ENCODE measurements at regions not wholly inside any gene's neighbourhood (a gene's known extent, or its start where the extent isn't known, plus 50 kb on each side); places are given as distances from the start of the nearest gene placed in this dataset.

DNA sequence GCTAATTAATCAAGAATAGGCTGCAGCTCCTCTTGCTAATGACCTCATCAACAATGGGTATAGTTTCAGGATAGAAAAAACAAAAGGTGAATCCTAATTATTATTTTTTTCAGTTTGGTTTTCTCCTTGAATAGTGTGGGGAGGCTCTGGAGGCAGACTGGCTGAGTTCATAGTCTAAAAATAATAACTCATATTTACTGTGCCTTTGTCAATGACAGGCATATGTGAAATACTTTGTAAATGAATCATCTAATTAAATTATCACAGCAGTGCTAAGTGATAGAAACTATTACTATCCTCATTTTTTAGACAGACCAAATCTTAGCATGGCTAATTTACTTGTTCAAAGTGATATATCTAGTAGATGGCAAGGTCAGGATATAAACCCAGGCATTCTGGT is 1261.0 kb upstream of the SLC10A2 start:
- DNase-seq (ENCODE audit: low read depth in 3 of 3): no peak

DNA sequence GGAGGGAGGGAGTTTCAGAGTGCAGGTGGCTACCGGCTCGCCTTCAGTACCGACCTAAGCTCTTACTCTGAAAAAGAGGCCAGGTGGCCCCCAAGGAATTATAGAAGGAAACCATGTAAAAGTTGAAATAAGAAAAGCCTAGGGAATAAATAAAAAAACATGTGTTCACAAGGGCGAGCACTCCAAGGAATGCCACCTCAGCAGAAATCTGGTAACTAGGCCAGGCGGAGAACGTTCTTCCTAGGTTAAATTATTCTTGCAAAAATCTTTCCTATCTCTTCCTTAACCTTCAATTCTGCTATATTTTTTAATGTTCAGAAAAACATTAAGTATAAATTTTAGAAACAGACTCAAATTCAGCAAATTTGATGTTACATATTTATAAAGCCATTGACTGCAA is 1260.3 kb upstream of the SLC10A2 start:
- no peak for DNase-seq (ENCODE audit: low read depth in 3 of 3)

DNA sequence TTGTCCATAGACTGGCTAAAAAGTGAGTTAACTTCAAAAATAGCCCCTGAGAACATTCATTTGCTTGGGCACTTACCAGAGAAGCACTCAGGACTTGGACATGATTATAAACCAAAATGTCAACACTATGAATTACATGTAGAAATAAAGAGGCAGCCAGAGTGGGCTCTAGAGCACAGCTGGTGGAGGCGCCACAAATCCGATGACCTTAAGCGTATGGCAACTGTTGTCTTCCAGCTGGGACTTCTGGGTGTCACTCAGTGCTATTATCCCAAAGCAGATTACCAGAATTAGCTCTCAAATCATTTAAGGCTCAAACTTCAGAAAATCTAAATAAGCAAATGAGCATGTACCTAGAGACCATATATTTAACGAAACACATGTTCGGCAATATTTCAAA is 1255.5 kb upstream of the SLC10A2 start:
- DNase-seq (ENCODE audit: low read depth in 3 of 3): no peak

DNA sequence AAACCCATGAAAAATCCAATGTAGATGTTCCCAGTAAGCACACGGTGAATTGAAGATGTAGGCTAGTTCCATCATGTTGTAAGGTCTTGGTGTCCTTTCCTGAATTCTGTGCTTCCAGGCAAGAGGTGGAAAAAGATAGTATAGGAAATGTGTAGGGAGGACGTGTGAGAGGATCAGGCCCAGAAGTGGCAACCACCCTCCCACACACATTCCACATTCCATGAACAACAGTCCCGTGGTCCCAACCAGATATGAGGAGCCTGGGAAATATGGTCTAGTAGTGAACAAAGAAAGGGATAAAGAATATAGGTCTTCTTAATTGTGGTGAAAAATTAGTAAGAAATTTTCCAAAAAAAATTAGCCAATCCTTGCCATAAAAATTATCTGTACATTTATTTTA is 1254.2 kb upstream of the SLC10A2 start:
- no peak for DNase-seq (ENCODE audit: low read depth in 3 of 3)

DNA sequence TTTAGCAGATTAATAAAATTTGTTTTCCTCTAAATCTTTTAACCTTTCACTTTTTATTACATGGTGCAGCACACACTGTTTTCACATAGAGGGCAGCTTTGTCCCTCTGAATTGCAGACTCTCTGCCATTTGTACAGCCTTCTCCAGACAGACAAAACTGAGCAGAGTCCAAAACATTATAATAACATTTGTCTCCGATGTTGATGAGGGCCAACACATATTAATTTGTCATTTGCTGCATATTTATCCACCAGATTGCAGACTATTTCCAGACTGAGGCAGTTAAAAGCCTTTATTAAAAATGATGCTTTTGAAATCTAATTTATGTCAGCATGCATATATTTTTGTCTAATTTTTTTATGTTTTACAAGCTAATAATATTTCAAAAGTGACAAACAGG is 1251.9 kb upstream of the SLC10A2 start:
- DNase-seq (ENCODE audit: low read depth in 3 of 3): no peak

DNA sequence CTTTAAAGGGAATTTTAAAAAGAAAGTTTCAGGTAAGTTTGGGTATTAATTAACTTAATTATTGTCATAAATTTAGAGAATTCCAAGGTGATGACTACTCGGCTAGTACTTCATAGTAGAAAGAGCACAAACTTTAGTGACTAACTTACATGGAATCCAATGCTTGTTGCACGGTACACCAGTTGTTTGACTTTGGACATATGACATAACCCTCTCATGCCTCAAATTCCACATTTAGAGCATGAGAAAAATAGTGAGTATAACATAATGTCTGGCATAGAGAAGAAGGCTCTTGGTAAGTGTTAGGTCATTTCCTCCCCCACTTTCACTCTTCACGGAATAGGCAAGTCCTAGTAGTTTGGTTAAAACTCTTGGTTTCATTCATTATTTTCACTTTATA is 1249.4 kb upstream of the SLC10A2 start:
- no peak for DNase-seq (ENCODE audit: low read depth in 3 of 3)

DNA sequence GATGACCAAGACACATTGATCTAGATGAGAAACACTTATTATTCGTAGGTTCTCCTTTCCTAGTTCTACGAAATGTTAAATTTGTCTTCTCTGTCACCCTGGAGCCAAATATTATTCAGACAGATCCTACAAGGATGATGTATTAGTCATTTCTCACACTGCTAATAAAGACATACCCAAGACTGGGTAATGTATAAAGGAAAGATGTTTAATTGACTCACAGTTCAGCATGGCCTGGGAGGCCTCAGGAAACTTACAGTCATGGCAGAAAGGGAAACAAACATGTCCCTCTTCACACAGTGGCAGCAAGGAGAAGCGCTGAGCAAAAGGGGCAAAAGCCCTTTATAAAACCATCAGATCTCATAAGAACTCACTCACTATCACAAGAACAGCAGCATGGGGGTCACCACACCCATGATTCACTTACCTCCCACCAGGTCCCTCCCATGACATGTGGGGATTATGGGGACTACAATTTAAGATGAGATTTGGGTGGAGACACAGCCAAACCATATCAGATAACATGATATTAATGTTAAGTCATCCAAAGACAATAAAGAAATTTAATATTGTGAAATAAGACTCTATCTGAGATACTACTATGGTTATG is 1248.8 kb upstream of the SLC10A2 start:
- DNase-seq (ENCODE audit: low read depth in 3 of 3): no peak

DNA sequence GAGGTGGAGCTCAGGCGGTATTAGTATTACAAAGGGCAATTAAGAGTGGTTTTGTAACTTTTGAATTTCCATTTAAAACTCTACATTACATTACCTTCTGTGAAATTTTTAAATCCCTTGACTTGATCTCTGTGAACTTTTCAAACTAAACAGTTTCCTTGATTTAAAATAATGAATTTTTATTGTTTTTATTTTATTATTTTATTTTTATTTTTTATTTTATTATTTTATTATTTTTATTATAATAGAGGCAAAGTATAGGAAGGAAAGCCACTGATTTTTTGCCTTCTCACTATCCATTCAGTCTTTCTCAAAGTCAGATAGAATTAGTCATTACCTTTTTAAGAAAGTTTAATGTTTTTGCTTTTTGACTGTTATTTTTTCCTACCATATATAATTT is 1248.1 kb upstream of the SLC10A2 start:
- no peak for DNase-seq (ENCODE audit: low read depth in 3 of 3)

DNA sequence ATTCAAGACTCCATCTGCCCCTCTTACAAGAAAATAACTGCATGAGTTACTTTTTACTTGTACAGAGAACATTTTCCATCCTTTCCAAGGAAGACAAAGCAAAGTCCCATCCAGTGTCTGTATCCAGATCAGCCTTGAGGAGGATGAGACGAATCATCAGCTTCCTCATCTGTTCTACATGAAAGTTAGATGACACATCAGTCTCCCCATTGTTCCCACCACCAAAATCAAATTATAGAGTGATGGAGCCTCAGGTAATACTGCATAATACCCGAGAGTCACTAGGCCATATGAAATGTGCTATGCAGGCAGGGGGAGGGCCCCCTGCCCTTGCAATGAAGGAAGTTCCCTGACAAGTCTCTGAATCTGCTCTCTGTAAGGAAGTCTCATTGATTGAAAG is 1244.6 kb upstream of the SLC10A2 start:
- no peak for DNase-seq (ENCODE audit: low read depth in 3 of 3)

DNA sequence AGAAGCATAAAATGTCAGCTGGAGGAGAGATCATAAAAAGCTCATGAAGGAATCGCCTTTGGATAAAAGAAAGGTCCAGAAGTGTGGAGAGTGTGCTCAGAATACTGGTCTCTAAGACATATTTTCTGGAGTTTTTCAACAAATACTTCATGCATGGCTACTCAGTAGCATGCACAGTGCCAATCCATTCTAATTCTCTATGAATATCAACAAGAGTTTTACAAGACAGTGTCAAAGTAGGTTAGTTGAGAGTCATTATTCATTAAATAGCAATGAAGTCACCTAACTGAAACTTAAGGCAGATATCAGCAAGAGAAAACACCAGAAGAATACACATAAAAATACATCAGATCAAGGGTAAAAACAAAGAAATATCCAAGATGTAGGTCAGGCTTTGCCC is 1243.2 kb upstream of the SLC10A2 start:
- DNase-seq (ENCODE audit: low read depth in 3 of 3): no peak

DNA sequence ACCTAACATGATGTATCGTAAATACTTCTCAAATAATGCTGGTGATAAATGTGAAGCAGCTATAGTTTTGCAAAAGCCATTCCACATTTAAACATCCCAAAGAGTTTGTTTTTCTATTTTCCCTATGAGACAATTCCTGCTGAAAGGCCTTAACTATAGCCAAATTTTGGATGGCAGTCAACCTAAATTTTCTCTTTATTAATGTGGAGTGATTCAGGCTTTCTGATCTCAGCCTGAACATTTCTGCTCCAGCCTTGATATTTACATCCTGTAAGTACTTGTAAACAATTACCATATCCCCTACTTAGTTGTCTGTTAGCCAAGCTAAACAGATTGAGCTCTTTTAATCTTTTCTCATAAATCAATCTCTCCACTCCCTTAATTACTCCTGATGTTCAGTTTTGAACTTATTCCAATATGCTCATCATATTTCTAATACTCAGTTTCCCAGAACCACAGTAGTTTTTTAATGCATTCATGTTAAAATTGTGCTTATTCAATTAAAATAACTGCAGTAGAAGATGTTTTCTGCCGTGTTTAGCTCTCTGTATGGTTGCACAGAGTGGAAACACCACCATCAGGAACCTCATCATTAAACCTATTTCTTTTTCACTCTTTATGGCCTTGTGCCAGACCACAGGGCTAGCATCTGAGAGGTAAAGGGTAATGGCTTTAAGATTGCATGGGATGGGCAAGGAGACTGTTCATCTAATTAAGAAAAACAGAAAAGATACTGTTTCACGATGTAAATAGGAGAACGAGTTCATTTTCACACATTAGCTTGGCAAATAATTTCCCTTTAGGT is 1235.2 kb upstream of the SLC10A2 start:
- DNase-seq (ENCODE audit: low read depth in 3 of 3): no peak

DNA sequence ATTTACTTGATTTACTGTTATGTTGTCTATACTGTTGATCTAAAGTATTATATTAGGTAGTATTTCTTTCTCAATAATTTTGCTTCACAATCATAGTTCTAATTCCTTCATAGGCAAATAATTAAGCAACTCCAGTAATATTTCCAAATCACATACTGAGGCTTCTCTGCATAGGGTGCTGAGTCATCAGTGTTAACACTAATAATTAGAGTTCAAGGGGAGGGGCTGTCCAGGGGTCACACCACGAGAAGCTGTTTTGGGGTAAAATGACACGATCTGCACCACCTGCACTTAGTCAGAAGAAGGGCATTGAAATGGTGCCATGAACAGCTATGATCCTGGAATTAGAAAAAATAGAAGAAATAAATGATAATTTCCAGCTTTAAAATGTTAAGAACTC is 1230.9 kb upstream of the SLC10A2 start:
- no peak for DNase-seq (ENCODE audit: low read depth in 3 of 3)

DNA sequence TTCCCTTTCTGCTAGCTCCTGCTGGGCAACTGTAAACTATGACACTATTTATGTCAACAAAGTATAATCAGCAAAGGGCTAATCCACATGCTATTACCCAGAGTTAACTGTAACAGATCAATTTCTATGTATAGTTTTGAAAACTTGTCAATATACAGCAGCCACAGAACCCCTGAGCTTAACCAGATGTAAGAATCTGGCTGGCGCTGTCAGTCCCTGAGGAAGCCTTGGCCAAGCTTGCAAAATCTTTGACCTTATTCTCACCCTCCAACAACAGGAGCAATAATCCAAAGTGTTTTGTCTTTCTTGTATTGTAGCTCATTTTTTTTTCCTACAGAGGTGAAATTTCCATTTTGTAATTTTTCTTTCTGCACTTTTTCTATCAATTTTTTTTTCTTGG is 1230.1 kb upstream of the SLC10A2 start:
- DNase-seq (ENCODE audit: low read depth in 3 of 3): no peak

DNA sequence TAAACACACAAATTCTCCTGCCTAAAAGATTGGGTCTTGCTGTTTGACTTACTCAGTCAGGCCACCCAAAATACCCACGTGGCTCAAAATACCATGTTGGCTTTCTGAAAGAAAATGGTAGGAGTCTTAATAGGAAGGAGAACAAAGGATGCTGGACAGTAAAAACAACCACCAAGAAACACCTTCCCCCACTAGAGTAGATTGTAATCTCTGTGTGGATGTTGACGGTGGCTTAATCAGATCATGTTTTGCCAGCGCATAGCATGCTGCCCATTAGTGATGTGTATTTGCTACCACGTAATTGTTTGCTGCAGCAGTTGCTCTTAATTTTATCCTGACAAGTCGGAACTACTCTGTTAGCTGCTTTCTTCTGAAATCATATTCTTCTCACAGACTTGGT is 1229.3 kb upstream of the SLC10A2 start:
- no peak for DNase-seq (ENCODE audit: low read depth in 3 of 3)

DNA sequence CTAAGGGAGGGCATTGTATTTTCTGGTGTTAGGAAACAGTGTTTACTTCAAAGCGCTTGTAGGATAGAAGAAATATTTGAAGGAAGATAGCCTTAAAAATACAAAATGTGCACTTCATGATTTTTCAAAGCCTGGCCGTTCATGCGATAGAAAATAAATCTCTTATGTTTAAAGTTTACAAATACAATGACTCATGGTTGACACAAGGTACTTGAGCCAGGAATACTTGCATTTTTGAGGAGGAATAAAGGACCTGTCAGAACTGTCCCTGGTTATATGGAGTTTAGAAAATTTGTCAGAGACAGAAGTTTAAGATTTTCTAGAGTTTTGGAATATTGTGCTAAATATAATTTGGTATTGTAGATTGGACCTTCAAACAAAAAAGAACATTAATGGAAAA is 1223.2 kb upstream of the SLC10A2 start:
- no peak for DNase-seq (ENCODE audit: low read depth in 3 of 3)

DNA sequence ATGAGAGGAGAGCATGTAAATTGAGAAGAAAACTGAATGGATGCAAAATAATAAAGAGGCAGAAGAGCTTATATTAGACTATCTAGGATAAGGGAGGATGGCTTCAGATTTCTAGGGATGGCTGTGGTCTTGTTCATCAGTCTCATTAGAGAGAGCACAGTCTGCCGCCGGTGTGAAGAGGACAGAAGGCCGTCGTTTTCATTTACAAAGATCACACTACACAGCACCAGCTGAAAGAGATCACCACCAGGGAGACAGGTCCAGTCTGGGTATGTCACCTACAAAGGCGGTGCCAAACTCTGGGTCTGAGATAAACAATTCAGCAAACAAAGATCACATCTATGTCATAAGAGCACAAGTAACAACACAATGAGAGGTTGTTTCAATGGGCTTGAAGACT is 1222.3 kb upstream of the SLC10A2 start:
- no peak for DNase-seq (ENCODE audit: low read depth in 3 of 3)

DNA sequence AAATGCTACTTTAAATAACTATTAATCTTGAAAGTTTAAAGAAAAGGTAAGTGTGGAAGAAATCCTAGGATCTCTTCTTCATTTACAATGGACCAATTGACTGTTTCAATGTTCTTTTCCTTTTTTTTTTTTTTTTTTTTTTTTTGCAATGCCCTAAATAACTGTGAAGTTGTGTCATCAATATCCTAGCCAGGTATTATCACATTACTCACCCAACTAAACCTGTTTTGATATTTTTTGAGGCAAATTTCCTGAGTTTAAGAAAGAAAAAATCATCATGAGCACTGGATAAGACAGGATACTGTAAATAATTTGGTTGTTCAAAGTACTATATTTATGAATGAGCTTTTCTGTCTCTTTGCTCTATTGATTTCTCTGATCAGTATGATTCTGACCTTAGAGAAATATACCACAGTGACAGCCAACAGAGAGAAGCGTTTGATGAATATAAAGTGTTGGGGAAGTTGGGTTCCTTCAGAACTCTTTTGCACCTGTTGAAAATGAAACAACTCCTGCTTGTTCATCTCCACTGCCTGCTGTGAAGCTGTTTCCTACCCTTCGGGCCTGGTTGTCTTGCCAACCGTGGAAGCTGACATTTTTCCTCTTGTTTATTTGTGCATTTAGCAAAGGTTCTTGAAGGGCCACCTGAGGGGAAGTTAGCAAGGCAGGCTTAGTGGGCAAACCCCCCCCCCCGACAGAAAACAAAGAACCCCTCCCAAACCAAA is 1220.5 kb upstream of the SLC10A2 start:
- DNase-seq (ENCODE audit: low read depth in 3 of 3): no peak

DNA sequence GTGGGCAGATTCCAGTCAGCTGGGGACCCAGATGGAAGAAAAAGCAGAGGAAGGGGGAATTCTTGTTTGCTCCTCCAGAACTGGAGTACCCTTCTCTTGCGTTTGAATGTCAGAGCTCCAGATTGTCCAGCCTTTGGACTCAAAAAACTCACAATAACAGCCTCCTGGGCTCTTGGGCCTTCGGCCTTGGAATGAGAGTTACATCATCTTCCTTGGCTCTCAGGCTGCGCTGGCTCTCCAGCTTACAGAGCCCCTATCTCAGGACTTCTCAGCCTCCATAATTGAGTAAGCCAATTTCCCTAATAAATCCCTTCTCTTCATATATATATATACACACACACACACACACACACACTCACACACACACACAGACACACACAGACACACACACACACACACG is 1215.7 kb upstream of the SLC10A2 start:
- DNase-seq (ENCODE audit: low read depth in 3 of 3): no peak

DNA sequence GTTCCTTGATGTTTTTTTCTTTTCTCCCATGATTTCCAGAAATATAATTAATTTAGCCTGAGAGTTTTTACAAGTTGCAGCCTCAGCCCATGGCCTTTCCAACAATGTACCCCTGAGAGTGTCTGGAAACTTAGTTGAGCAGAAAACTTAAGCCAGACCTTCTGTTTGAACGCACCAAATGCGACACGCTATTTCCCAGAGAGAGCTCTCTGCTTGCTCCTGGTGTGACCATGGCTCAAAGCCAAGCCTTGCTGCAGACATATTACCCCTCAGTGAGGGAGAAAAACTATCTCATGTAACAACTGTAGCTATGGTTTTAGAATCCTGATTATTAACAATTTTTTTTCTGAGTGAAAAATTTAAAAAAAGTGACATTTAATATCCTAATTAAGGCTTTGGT is 1204.5 kb upstream of the SLC10A2 start:
- DNase-seq (ENCODE audit: low read depth in 3 of 3): no peak

DNA sequence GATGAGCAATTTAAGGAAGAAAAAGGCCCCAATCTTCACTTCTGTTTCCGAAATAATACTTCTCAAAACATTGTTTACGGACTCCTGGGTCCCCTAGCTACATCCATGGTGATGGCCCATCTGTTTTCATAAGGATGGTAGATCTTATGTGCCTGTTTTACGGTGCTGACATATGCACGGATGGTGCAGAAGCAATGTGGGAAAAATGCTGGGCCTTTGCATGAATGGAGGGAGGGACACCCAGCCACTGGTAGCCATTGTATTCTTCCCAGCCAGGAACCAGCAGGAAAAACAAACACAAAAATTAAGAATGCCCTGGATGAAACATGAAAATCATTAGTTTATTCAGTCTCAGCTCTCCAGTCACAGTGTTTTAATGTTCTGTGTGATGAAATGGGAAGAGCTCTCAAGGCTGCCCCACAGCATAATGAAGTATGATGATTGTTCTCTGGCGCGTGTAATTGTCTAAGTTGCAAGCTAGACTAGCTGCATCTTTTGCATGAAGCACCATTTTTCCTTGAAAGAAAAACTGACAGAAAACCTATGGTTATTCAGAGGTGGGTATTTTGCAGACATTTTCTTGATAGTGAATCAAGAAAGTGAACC is 1201.1 kb upstream of the SLC10A2 start:
- no peak for DNase-seq (ENCODE audit: low read depth in 3 of 3)

DNA sequence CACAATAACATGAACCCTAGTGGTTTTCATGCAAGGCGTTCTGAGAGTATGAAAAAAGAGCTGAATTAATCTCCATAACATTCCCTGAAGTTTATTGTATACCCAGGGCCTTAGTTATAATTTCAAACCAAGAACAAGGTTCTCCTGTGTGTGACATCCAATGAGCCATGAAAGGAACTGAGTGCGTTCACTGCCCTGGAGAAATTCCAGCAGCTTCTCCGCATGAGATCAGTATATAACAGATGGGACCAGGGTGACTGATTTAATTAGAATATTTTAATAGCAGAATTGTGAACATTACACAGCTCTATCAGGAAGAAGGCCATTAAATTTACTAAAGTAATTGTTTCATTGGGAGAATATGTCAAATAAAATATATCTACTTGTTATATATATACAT is 1190.5 kb upstream of the SLC10A2 start:
- DNase-seq (ENCODE audit: low read depth in 3 of 3): no peak

DNA sequence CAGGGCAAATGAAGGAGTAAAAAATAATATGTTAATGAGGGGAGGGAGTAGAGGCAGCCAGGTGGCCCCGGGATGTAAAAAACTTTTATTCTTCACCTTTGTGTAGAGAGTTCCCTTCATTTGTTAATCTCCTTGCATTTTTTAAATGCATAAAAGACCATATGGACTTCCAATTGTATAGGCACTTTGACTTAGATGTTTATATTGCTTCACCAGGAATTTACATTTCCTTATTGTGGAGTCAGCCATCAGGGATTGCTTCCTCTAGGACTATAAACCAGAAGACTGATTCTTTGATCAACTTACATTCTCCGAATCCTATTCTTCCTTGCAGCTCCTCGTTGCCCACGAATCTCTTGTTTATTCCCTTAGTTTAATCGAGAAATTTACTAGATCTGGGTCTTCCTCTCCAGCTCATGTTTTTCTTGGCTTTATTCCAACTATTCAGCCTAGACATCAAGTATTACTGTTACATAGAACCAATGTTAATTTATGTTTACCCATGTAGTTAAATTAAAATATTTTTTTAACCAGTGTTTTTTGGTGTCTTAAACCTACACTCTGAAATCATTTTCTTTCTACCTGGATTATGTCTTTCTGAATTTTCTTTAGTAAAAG is 1187.0 kb upstream of the SLC10A2 start:
- no peak for DNase-seq (ENCODE audit: low read depth in 3 of 3)

Data from stimulated activated CD4-positive, alpha-beta T cell treated with anti-CD3 and anti-CD28 coated beads, TNF-alpha, amount 100 ng/mL, for 48 hours (primary cell).